HG02642 (cell line): ENCODE measurements at regions not wholly inside any gene's neighbourhood (a gene's known extent, or its start where the extent isn't known, plus 50 kb on each side); places are given as distances from the start of the nearest gene placed in this dataset.

Experiments used
- ATAC-seq: cut with Tn5 transposase; IDR thresholded peaks from one replicate; pipeline ENCODE4 v1.9.1; 2021; ENCODE audit warnings: mild to moderate bottlenecking; ENCODE audit not compliant: unreplicated experiment, poor library complexity

DNA sequence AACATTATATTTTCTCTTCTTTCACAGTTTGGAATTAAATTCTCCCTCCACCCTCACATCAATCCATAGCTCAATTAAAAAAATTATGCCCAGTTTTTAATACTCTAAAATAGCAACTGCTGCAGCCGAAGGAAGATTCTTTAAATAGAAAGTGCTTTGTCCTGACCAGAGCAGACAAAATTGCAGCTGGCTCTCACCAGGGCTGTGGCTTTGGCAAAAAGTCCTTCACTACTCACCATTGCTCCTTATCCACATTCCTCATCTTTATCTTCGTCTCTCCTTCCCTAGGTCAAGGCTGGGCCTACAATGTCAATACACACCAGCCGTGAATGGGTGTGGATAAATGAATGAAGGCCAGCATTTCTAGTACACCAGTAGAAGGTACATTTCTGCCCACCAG lies 107.9 kb upstream of the VGLL2 start:
- no peak for ATAC-seq

DNA sequence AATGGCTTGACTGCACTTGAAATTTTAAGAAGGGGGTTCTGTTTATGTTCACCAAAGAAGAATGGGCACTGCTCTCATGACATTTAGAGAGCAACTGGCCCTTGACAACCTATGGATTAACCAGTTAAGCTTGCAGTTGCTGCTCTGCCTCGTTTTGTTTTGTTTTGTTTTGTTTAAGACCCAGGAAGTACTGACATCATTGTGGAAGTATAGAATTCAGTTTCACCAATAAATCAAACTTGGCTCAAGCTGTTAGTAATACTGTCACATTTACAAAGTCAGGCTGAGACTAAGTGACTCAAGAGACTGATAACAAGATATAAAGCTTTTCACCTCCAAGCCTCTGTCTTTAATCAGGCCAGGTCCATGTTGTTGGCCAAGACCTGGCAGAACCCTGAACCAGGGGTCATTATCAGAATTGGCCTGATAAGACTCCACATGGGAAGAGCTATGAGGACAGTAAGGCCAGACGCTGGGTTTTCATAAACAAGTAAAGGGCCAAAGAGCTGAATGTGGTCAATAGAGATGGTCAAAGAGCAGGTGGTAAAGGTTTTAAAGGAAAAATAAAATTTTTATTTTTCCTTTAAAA lies 99.4 kb upstream of the VGLL2 start:
- no peak for ATAC-seq

DNA sequence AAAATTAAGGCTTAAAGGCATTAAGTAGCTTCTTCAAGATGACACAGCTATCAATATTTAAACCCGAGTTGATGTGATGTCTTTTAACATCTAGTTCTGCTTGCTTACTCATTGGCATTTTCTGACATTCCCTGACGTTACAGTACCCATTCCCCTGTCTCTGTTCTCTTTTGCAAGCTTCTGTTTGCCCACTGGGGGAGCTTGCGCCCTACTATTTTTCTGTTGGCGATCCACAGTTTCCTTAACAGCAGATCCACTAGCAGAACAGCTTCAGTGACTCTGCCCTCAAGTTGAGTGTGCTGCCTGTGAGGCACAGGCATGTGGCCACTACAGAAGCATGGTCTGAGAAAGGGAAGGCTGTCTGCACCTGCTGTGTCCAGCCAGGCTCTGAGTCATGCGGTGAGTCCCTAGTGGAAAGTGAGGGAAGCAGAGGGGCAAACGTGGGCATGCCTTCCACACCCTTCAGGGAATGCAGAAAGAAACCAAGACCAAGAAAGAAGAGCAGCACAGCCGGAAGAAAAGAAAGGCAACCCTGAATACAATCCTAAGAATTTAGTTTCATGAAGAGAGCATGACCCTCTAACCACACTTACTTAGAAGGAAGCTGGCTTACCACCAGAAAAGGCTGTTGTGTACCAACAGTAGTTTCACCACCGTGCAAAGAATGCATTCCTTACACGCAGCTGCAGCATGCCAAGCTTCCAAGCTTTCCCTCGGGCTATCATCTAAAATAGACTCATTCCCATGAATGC lies 97.7 kb upstream of the VGLL2 start:
- ATAC-seq = no peak

DNA sequence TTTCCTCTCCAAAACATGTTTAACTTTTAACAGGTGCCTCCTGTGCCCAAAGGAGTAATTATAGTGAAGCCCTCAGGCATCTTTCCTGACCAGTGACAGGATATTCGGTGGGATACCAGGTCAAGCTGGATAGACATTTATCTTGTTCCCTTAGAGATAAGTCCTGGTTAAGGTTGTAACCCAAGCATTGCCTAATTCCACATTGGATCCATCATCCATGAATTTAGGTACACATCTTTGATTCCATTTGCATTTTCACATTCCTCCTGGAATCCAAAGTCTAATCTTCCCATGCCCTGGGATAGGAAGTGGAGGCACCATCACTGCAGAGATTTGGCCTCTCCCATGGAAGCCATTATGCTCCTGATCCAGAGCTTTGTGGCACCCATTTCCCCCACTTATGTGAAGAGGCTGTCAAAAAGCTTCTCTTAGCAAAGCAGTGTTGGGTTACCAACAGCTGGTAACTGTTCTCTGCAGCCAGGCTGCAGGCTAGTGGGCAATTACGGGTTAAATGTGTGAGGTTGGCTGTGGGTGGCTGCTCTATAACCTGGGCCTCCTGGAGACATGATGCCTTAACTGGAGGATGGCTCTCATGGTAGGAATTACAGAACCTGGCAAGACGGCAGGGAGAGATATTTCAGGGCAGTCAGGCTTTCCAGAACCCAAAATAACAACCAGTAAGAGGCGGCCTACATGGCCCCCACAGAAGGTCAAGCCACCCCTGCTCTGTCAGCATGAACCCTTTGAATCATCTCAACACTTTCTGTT lies 96.9 kb upstream of the VGLL2 start:
- ATAC-seq = no peak

DNA sequence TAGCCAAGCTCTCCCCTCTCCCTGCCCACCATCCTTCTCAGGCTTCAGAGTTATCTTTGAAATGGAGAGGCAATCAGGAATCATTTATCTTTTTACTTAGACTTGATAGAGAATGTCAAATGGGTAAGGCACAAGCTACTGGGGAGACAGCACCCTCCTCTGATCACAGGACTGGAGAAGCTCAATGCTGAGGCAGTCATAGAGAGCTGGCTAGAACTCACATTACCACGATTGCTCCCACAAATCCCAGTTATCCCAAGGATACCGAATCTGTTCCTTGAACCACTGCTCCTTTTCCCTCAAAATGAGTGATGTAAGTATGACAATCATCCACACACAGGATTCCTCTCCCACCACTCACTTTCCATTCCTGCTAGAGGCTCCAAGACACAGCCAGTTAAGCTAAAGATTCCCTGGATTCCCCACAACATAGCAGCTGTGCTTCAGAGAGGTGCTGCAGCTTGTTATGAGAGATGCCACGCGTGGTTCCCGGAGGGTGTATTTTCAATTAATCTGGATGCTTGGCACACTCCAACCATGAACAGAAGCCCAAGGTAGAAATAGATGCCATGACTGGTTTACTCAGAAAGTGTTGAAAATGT lies 96.2 kb upstream of the VGLL2 start:
- ATAC-seq = no peak

DNA sequence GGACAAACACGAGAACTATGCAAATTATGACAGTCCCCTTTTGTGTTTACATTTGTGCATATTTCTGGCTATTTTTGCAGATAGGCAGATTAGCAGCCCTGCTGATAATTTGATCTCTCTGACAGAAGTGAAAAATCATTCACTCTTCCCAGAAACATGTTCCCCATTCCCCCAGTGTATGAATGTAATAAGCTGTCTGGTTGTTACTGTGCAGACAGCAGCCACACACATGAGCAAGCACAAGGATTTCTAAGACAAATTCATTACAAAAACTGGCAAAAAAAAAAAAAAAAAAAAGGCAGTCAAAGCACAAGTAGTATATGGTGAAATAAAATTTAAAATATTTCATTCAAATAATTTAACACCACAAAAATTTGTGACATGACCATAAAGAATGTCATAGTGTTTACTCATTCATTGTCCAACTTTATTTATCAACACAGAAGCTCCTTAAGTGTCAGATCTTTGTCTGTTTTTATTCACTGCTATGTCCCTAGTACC lies 95.5 kb upstream of the VGLL2 start:
- no peak for ATAC-seq

DNA sequence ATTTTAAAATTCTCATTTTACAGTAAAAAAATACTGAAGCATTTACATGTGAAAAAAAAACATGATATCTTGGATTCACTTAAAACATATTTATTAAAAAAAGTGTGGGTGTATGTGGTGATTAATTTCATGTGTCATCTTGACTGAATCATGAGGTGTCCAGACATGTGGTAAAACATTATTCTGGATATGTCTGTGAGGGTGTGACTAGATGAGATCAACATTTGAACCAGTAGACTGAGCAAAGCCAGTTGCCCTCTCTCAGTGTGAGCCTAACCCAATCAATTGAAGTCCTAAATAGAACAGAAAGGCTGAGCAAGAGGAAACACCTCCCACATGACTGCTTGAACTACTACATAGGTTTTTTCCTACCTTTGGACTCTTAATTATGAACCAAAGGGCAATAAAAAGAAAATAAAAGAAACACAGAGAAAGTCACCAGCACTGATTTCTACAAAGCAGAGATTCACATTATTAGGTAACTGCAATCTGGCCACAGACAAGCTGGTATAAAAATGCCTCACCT lies 90.5 kb upstream of the VGLL2 start:
- no peak for ATAC-seq

DNA sequence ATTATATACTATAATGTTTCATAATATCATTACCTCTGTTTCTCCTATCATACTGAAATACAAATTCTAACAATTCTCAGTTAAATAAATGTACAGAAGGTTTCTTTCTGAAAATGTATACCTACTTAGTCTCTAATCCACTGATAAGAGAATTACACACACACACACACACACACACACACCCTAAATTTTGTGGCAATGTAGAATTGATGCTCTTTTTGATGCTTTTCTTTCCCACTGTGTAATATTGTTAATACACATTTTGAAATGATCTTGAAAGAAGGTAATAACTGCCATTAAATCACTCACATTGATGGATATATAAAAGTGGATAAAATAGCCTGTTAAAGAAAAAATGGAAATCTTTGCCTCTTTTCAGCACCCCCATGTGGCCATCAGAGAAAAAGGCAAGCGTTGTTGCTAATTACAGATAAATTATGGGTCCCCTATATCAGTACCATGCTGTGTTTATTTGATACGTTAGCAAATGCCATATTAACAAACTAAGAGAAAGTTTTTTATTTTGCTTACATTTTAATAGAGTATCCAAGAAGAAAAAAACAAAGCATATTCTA lies 76.6 kb upstream of the VGLL2 start:
- ATAC-seq = no peak

DNA sequence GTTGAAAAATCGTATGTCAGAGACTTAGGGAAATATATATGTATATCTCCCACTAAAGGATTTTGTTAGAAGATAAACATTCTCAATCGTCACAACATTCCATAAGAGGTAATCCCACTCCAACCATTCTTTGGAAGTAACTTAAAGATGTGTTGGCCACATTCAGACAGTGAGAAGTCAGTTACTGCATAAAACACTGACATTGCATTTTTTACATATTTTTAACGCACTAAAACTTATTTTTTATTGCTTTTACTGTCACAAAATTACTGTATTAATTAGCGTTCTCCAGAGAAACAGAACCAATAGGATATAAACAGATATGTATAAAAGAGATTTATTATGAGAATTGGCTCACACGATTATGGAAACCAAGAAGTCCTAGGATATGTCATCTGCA lies 74.3 kb upstream of the VGLL2 start:
- no peak for ATAC-seq

- ATAC-seq = no peak
Measured at GRCh38 chr6:117191448-117191847, 73.9 kb upstream of the VGLL2 start.

- ATAC-seq = no peak
Measured at GRCh38 chr6:117194271-117194670, 71.1 kb upstream of the VGLL2 start.

GRCh38 chr6:117194978-117195377 lies 70.4 kb upstream of the VGLL2 start:
- no peak for ATAC-seq

- ATAC-seq = no peak
Measured at GRCh38 chr6:117195728-117196127, 69.6 kb upstream of the VGLL2 start.

- no peak for ATAC-seq
Measured at GRCh38 chr6:117200067-117200466, 65.3 kb upstream of the VGLL2 start.

DNA sequence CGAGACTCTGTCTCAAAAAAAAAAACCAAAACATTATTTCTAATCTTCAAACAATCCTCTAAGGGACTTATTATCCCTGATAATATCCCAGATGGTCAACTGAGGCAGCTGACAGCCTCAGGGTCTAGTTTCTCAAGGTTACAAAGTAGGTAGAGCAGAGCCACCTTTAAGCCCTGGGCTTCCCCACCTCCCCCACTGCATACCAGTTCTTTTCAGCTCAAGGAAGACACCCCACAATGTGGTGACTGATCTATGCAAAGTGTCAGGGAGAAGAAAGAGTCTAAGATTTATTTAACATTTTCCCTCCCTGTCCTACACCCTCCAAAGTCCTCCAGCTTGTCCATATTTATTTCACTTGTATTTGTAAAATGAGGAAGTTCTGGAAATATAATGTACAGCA lies 60.5 kb upstream of the VGLL2 start:
- ATAC-seq = no peak

GRCh38 chr6:117205876-117206275 lies 59.5 kb upstream of the VGLL2 start:
- no peak for ATAC-seq

GRCh38 chr6:117206522-117206921 lies 58.8 kb upstream of the VGLL2 start:
- ATAC-seq = no peak

DNA sequence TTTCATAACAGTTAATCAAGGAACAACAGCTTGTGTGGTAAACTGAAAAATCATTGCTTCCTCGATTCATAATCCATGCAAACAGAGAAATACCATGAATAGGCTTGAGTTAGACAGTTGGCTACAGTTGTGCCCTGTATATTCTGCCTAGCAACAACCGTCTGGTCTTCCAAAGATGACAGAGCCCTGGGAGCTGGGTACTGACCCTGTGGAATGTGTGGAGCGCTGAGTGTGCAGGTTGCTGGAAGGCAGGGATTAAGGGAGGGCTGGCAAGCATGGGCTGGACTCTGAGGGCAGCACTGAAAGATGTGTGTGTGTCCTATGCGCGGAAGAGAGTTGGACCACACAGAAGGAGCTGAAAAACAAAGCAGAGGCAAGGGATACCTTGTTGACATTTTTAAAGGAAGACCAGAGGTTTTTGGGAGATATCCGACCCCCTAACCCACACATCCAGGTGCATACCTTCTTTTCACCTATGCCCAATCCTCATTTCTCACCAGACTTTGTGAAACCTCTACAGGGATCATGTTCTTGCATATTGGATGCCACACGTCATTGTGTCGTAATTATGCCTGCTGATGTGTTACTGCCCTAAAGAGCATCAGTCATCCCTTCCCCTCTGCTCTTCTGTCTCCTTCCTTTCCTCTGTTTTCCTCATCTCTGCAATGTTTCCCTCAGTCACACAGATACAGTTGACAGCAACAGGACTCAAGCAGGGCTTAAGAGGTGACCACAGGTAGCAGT lies 58.2 kb upstream of the VGLL2 start:
- ATAC-seq = no peak

DNA sequence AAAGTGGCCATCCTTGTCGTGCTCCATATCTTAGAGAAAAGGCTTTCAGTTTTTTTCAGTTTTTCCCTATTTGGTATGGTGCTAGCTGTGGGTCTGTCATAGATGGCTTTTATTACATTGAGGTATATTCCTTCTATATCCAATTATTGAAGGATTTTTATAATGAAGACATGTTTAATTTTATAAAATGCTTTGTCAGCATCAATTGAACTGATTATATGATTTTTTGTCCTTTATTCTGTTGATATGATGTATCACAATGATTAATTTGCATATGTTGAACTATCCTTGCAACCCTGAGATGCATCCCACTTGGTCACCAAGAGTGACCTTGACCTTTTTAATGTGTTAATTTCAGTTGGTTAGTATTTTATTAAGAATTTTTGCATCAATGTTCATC lies 55.1 kb upstream of the VGLL2 start:
- ATAC-seq = no peak
